PC-3 (cell line): ENCODE measurements at regions not wholly inside any gene's neighbourhood (a gene's known extent, or its start where the extent isn't known, plus 50 kb on each side); places are given as distances from the start of the nearest gene placed in this dataset.

Experiments
- ATAC-seq: fragments of 200-7000 bp; cut with Tn5 transposase; 2 replicates; pipeline ENCODE4 v1.9.1; 2020; ENCODE audit warnings: mild to moderate bottlenecking, moderate library complexity
- BruUV-seq: library from RNA; stranded (reverse); fragments of 400-500 nt; replicated peaks from 2 replicates; lab custom pipeline; 2021; lab: Mats Ljungman, UMichigan
- CTCF ChIA-PET: fragments of 300-600 bp; sonication (Branson Sonifier 250); formaldehyde crosslinking; loops from one replicate; lab custom pipeline; 2022; ENCODE audit warnings: antibody characterized with exemption; lab: Charles Lee
- POLR2A ChIA-PET: fragments of 300-600 bp; sonication (Branson Sonifier 250); formaldehyde crosslinking; loops from one replicate; lab custom pipeline; 2022; ENCODE audit warnings: antibody characterized with exemption; ENCODE audit not compliant: unreplicated experiment; lab: Charles Lee
- DNase-seq: peaks from one replicate; pipeline ENCODE4 v3.0.0-alpha.2; 2015
- H2AFZ ChIP-seq: fragments of 300-600 bp; sonication (generic); 2 replicates; pipeline ENCODE4 v1.6.0; 2016; ENCODE audit warnings: antibody characterized with exemption, low read length
- H3F3A ChIP-seq: fragments of 300-600 bp; sonication (generic); one replicate; pipeline ENCODE4 v1.6.0; 2017; ENCODE audit warnings: antibody characterized with exemption, low read length, control low read depth, mild to moderate bottlenecking; ENCODE audit not compliant: unreplicated experiment
- H3K27ac ChIP-seq: fragments of 300-600 bp; sonication (generic); 2 replicates; pipeline ENCODE4 v1.5.1; 2016; ENCODE audit warnings: mild to moderate bottlenecking, low read length
- H3K27me3 ChIP-seq: fragments of 300-600 bp; sonication (generic); 2 replicates; pipeline ENCODE4 v1.6.1; 2016; ENCODE audit warnings: low read length, mixed read lengths
- H3K36me3 ChIP-seq: fragments of 300-600 bp; sonication (generic); 2 replicates; pipeline ENCODE4 v1.6.1; 2016; ENCODE audit warnings: low read depth, mixed run types, low read length, mixed read lengths
- H3K4me1 ChIP-seq: fragments of 300-600 bp; sonication (generic); 2 replicates; pipeline ENCODE4 v1.5.1; 2016; ENCODE audit warnings: low read length; ENCODE audit not compliant: insufficient read depth
- H3K4me2 ChIP-seq: fragments of 300-600 bp; sonication (generic); 2 replicates; pipeline ENCODE4 v1.6.0; 2016; ENCODE audit warnings: low read length
- H3K4me3 ChIP-seq: fragments of 300-600 bp; sonication (generic); 2 replicates; pipeline ENCODE4 v1.5.1; 2016; ENCODE audit warnings: mild to moderate bottlenecking, low read length, mixed read lengths
- H3K79me2 ChIP-seq: fragments of 300-600 bp; sonication (generic); 2 replicates; pipeline ENCODE4 v1.6.1; 2017; ENCODE audit warnings: low read length, mixed read lengths
- H3K9ac ChIP-seq: fragments of 300-600 bp; sonication (generic); 2 replicates; pipeline ENCODE4 v1.6.0; 2016; ENCODE audit warnings: mild to moderate bottlenecking, low read length
- H3K9me2 ChIP-seq: fragments of 300-600 bp; sonication (generic); replicated peaks from 2 replicates; pipeline ENCODE4 v1.6.1; 2016; ENCODE audit warnings: mixed run types, low read length, mixed read lengths
- H3K9me3 ChIP-seq: fragments of 300-600 bp; sonication (generic); 2 replicates; pipeline ENCODE4 v1.6.1; 2016; ENCODE audit warnings: low read length, mixed read lengths
- H4K20me1 ChIP-seq: fragments of 300-600 bp; sonication (generic); 2 replicates; pipeline ENCODE4 v1.6.1; 2016; ENCODE audit warnings: low read length, mixed read lengths
- CTCF ChIP-seq: fragments of 300-600 bp; sonication (generic); conservative IDR thresholded peaks from 2 replicates; pipeline ENCODE4 v1.5.1; 2017; ENCODE audit warnings: antibody characterized with exemption, low read depth, mild to moderate bottlenecking, low read length
- EZH2 ChIP-seq: fragments of 300-600 bp; sonication (generic); IDR thresholded peaks from one replicate; pipeline ENCODE4 v1.6.1; 2017; ENCODE audit warnings: antibody characterized with exemption, mild to moderate bottlenecking, low read length; ENCODE audit not compliant: unreplicated experiment
- EZH2phosphoT487 ChIP-seq: fragments of 300-600 bp; sonication (generic); IDR thresholded peaks from 2 replicates; pipeline ENCODE4 v1.6.1; 2018; ENCODE audit warnings: mild to moderate bottlenecking, antibody characterized with exemption, low read length, borderline replicate concordance
- intact Hi-C: fragments of 100-400 bp; cut with micrococcal nuclease; formaldehyde crosslinking; loops from 2 replicates; pipeline ENCODE4 v1.9.0; 2023

- Histone ChIP-seq H3K9me2 (no peaks in the 10 kb centered on the region), H3K27ac (no peak overlapping the region), H3K79me2 (no peaks in the 10 kb centered on the region), H3K27me3 (no peaks in the 10 kb centered on the region), H3K9ac (no peak overlapping the region), H3K4me3 (no peak overlapping the region), H3K4me1 (no peaks in the 10 kb centered on the region), H3F3A (no peaks in the 10 kb centered on the region), H3K4me2 (no peak overlapping the region), H2AFZ (no peak overlapping the region), H3K36me3 (no peaks in the 10 kb centered on the region), H4K20me1 (no peaks in the 10 kb centered on the region), H3K9me3 (no peaks in the 10 kb centered on the region)
- POLR2A ChIA-PET: no interaction called here
- TF ChIP-seq EZH2phosphoT487 (no peak), CTCF (no peak)
- DNase-seq (no peak), ATAC-seq (no peak)
- intact Hi-C loops: no loop called here
- CTCF ChIA-PET: no interaction called here
- BruUV-seq: no TSS peak
Observed at GRCh38 chrX:43025806-43026315, 247.9 kb upstream of the PPP1R2C start.

- H3K9me2 ChIP-seq: no peaks in the 10 kb centered on the region
- DNase-seq: no peak
- no peaks in the 10 kb centered on the region for H3K4me1 ChIP-seq
- no peaks in the 10 kb centered on the region for H3K9me3 ChIP-seq
- H3K27me3 ChIP-seq: no peaks in the 10 kb centered on the region
- no peak overlapping the region for H3K9ac ChIP-seq
- CTCF ChIA-PET: no interaction called here
- POLR2A ChIA-PET: no interaction called here
- H3K4me2 ChIP-seq: no peak overlapping the region
- TF ChIP-seq EZH2 (no peak), EZH2phosphoT487 (no peak), CTCF (no peak)
- BruUV-seq: no TSS peak
- no peak overlapping the region for H3K27ac ChIP-seq
- H3K79me2 ChIP-seq: no peaks in the 10 kb centered on the region
- intact Hi-C loops: no loop called here
- no peaks in the 10 kb centered on the region for H4K20me1 ChIP-seq
- no peaks in the 10 kb centered on the region for H3F3A ChIP-seq
- no peaks in the 10 kb centered on the region for H3K36me3 ChIP-seq
- H3K4me3 ChIP-seq: no peak overlapping the region
- no peak overlapping the region for H2AFZ ChIP-seq
- ATAC-seq: no peak
Observed at GRCh38 chrX:43064096-43064495, 286.1 kb upstream of the PPP1R2C start.

DNA sequence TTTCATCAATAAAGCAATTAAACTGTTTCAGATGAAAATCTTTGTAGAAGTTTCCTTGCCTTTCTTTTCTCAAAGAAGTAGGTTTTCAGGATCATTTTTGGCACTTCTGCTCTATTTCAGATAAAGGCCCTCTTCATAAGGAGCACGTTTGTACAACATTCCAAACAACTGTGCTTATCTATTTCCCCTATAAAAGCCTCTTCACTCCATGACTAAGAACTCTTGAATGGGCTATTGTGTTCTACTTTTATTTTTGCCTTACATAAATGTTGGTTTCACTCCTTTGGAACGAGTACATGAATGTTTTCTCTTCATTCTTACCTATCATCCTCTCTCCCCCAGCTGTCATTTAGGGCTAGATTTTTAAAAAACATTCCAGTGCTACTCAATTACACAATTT is 288.0 kb upstream of the PPP1R2C start:
- ChIA-PET CTCF (no interaction called here), POLR2A (no interaction called here)
- H3F3A ChIP-seq: no peaks in the 10 kb centered on the region
- H3K4me3 ChIP-seq: no peak overlapping the region
- H3K9me3 ChIP-seq: no peaks in the 10 kb centered on the region
- no TSS peak for BruUV-seq
- H3K9me2 ChIP-seq: no peaks in the 10 kb centered on the region
- ATAC-seq (no peak), DNase-seq (no peak)
- intact Hi-C loops: no loop called here
- no peaks in the 10 kb centered on the region for H3K27me3 ChIP-seq
- no peaks in the 10 kb centered on the region for H3K36me3 ChIP-seq
- TF ChIP-seq EZH2phosphoT487 (no peak), EZH2 (no peak), CTCF (no peak)
- no peak overlapping the region for H3K27ac ChIP-seq
- no peaks in the 10 kb centered on the region for H3K4me1 ChIP-seq
- no peak overlapping the region for H2AFZ ChIP-seq
- no peaks in the 10 kb centered on the region for H4K20me1 ChIP-seq
- H3K4me2 ChIP-seq: no peak overlapping the region
- H3K79me2 ChIP-seq: no peaks in the 10 kb centered on the region
- no peak overlapping the region for H3K9ac ChIP-seq
